22Rv1 (cell line): ENCODE measurements at regions not wholly inside any gene's neighbourhood (a gene's known extent, or its start where the extent isn't known, plus 50 kb on each side); places are given as distances from the start of the nearest gene placed in this dataset.

Source experiments
- H3K27ac ChIP-seq: fragments of 450-650 bp; 2 replicates; pipeline ENCODE4 v1.5.1; 2017
- ZFX ChIP-seq: fragments of 450-650 bp; IDR thresholded peaks from 2 replicates; pipeline ENCODE4 v1.6.1; 2017; ENCODE audit warnings: antibody characterized with exemption, borderline replicate concordance
- TF ChIP-seq, protein P1 (sequence below): fragments of 450-650 bp; IDR thresholded peaks from 2 replicates; pipeline ENCODE4 v1.5.1; 2017; ENCODE audit warnings: mild to moderate bottlenecking

DNA sequence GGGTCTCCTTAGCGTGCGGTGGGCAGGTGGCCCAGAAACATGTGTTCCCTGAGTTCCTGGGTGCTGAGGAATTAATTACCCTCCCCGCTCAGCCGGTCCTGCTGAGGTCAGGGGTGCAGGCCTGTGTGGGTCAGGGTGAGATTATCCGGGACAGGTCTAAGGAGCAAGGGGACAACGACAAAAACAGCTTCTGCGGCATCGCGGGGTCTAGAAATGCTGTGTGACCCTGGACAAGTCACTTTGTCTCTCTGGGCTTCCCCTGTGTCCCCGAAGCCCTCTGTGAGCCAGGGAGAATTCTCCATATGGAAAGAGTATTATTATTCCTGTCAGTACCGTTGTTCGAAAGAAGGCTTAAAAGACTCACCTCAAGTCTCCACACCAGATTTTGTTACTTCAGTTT, 186.1 kb downstream of the MN1 start:
- TF ChIP-seq ZFX: no peak
- TF ChIP-seq, protein P1, sequence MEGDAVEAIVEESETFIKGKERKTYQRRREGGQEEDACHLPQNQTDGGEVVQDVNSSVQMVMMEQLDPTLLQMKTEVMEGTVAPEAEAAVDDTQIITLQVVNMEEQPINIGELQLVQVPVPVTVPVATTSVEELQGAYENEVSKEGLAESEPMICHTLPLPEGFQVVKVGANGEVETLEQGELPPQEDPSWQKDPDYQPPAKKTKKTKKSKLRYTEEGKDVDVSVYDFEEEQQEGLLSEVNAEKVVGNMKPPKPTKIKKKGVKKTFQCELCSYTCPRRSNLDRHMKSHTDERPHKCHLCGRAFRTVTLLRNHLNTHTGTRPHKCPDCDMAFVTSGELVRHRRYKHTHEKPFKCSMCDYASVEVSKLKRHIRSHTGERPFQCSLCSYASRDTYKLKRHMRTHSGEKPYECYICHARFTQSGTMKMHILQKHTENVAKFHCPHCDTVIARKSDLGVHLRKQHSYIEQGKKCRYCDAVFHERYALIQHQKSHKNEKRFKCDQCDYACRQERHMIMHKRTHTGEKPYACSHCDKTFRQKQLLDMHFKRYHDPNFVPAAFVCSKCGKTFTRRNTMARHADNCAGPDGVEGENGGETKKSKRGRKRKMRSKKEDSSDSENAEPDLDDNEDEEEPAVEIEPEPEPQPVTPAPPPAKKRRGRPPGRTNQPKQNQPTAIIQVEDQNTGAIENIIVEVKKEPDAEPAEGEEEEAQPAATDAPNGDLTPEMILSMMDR: no peak
- H3K27ac ChIP-seq: no peak overlapping the region

GRCh38 chr22:27616033-27616432, 185.5 kb downstream of the MN1 start:
- TF ChIP-seq, protein P1: no peak
- TF ChIP-seq ZFX: no peak
- no peak overlapping the region for H3K27ac ChIP-seq

DNA sequence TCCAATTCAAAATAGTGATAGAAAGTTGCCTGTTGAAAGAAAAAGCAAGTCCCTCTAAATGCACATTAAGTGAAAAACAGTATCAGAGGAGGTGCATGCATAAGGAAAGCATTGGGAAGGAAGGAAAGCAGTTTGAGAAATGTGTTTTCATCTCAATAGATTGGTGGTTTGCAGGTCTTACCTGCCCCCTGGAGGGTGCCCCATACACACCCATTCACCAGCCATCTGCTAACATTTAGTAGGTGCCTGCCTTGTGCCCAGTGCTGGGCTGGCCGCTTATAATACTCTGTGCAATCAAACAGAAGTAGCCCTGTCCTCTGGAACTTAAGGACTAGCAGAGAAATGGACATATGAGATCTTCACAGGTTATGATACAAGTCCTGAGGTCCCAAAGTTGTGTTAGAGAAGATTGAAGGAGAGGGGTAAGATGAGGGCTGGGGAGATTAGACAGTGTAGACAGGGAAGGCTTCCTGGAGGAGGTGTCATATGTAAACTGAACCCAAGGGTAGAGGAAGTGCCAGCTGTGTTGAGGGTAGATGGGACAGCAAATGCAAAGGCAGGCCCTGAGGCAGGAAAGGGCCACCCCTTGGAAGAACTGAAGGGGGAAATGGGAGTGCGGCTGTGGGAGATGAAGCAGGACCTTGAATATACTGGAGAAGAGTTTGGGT, 184.2 kb downstream of the MN1 start:
- H3K27ac ChIP-seq: no peak overlapping the region
- TF ChIP-seq ZFX: no peak
- TF ChIP-seq, protein P1: no peak

DNA sequence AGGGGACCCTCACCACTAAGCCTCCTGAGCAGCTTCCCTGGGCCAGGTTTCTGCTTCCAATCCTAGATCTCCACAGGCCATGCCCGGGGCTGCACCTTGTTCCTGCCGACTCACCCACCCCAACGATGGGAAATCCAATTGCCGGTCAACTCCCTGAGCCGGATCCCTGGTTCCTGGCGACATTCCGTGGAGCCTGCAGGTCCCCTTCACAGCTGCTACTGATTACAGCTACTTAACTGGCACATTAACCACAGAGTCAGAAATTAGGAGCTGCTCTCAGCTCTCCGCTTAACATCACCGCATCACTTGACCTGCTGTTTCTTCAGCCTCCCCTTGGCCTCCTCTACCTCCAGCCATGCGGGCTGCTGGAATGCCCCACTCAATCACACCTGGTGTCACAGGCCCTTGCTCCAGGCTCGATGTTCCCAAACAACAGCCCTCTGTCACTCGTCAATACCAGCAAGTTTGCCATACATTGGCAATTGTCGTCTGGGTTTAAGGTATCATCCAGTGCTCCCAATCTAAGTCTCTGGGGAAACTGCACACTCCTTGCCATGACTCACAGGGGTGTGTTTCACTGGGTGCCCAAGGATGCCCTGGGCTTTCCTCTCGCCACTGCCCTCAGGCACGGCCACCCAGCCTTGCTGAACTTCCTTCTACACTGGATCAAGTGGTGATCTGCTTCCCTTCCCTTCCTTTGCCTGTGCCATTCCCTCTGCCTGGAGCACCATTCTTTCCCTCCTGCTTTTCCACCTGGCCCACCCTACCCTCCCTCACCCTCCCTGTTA, 181.0 kb downstream of the MN1 start:
- TF ChIP-seq, protein P1: no peak
- no peak for TF ChIP-seq ZFX

DNA sequence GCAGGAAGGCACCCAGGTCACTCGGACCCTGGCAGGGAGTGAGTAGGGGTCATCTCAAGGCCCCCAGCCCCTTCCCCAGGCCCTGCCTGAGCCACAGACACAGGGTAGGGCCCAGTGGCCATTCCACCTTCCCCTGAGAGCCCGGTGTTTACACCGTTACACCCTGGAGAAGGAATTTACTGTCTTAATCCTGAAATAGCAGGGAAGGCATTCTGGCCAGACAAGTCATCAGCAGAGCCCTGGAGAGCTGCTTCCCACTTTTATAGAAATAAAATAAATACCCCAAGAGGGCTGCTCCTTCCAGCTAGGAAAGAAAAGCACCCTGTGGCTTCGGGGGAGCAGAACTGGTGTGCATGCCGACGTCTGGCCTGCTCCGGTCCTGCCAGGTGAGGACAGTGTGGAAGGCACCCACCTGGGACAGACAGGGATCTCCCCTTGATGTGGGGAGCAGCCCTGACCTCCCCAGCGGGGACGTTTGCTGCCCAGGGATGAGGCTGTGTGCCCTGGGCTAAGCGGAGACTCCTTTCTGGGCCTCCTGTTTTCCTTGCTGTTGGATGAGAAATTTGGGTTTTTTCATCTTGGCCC, 180.0 kb downstream of the MN1 start:
- no peak for TF ChIP-seq ZFX
- TF ChIP-seq, protein P1: no peak
- H3K27ac ChIP-seq: no peak overlapping the region

More for the DNA sequence above, 181.0 kb downstream of the MN1 start:
- no peak overlapping the region for H3K27ac ChIP-seq

DNA sequence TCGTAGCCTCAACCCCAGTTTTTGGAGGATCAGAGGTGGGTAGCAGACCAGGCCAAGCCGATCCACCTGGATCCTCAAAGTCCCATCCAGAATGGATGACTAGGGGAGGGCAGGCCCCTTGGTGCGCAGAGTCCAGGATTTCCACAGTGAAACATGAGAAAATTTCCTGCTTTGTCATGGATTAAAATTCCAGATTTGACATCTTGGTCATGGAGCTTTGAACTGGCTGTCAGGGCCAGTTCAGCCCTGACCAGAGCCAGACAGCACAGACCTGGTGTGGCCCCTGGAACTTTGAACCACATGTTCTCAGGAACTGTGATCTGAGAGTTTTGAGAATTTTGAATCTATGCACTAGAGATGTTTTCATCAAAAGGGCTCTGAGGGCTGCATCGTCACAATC, 177.5 kb downstream of the MN1 start:
- H3K27ac ChIP-seq: no peak overlapping the region
- TF ChIP-seq, protein P1: no peak
- TF ChIP-seq ZFX: no peak

DNA sequence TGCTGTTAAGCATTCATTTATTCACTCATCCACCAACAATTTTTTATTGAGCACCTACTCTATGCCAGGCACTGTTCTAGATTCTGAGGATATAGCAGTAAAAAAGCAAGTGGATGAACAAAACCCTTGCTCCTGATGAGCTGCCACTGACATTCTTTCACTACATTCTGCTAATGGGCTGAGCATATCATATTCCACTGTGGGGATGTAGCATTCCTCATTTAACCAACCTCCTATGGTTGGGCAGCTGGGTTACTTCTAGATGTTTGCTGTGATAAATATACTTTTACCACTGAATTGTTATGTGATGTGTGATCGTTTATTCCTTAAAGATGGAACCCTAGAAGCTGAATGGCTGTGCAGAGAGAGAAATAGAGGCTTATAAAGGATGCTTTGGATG, 176.9 kb downstream of the MN1 start:
- TF ChIP-seq, protein P1: no peak
- TF ChIP-seq ZFX: no peak
- H3K27ac ChIP-seq: no peak overlapping the region
